Uterus (tissue), 3 donors: ENCODE measurements at regions not wholly inside any gene's neighbourhood (a gene's known extent, or its start where the extent isn't known, plus 50 kb on each side); places are given as distances from the start of the nearest gene placed in this dataset.

Experiments used
- DNase-seq, 2 donors: peaks; one replicate each; pipeline ENCODE4 v3.0.0-alpha.2; 2019 to 2020
- H3K27ac ChIP-seq, 2 donors: fragments of 200-600 bp; sonication (generic); 1 replicate in 1 of 2; 2 replicates in 1 of 2; pipeline ENCODE4 v1.5.1; 2016 to 2018
- H3K27me3 ChIP-seq, 2 donors: fragments of 200-600 bp; sonication (generic); one replicate each; pipeline ENCODE4 v1.5.1; 2018 to 2019; ENCODE audit warnings: control low read depth in 1 of 2
- H3K36me3 ChIP-seq, 2 donors: fragments of 200-600 bp; sonication (generic); one replicate each; pipeline ENCODE4 v1.5.1; 2019; ENCODE audit warnings: control low read depth in 1 of 2
- H3K4me1 ChIP-seq, 2 donors: fragments of 200-600 bp; sonication (generic); one replicate each; pipeline ENCODE4 v1.5.1; 2018 to 2019; ENCODE audit warnings: control low read depth in 1 of 2
- H3K4me3 ChIP-seq, 2 donors: fragments of 200-600 bp; sonication (generic); 1 replicate in 1 of 2; 2 replicates in 1 of 2; pipeline ENCODE4 v1.5.1; 2018 to 2019; ENCODE audit warnings: mild to moderate bottlenecking in 1 of 2
- H3K9me3 ChIP-seq, 2 donors: fragments of 200-600 bp; sonication (generic); one replicate each; pipeline ENCODE4 v1.5.1; 2019; ENCODE audit warnings: control low read depth in 1 of 2
- POLR2A ChIP-seq, 2 donors: fragments of 450-650 bp; IDR thresholded peaks; one replicate each; pipeline ENCODE4 v1.6.1; 2016; ENCODE audit warnings: antibody characterized with exemption in 2 of 2, mild to moderate bottlenecking in 1 of 2, moderate library complexity in 1 of 2
- intact Hi-C: fragments of 100-400 bp; cut with DNase I; formaldehyde crosslinking; loops from one replicate; pipeline ENCODE4 v1.15.1; 2023; ENCODE audit warnings: low total_unique reads
- TF ChIP-seq, protein P1 (sequence below), 4 experiments: fragments of 200-600 bp in 2 of 4; fragments of 450-650 bp in 2 of 4; sonication (generic) in 2 of 4; IDR thresholded peaks; one replicate each; pipeline ENCODE4 v1.5.1; 2016 to 2019; ENCODE audit warnings: antibody characterized with exemption in 4 of 4, mild to moderate bottlenecking in 2 of 4, moderate library complexity in 1 of 4
- donor health status: DM: yes; HTN: yes; CAD: no.

DNA sequence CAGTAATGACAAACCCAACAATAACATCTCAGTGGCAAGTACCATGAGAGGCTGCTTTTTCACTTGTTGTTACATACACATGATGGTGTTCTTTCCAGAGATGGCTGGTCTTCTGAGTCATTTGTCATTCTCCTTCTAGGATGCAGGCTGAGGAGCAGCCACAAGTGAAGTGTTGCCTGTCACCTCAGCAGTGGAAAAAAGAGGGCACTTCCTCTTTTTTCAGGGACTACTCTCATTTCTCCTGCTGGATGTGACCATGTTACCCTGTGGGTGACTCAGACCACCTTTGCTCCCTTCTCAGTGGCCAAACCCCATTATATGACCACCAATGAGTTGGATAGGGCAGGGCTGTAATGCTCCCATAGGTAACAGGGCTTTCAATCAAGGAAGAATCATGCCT, 587.0 kb upstream of the ADAMTS16 start:
- TF ChIP-seq, protein P1, sequence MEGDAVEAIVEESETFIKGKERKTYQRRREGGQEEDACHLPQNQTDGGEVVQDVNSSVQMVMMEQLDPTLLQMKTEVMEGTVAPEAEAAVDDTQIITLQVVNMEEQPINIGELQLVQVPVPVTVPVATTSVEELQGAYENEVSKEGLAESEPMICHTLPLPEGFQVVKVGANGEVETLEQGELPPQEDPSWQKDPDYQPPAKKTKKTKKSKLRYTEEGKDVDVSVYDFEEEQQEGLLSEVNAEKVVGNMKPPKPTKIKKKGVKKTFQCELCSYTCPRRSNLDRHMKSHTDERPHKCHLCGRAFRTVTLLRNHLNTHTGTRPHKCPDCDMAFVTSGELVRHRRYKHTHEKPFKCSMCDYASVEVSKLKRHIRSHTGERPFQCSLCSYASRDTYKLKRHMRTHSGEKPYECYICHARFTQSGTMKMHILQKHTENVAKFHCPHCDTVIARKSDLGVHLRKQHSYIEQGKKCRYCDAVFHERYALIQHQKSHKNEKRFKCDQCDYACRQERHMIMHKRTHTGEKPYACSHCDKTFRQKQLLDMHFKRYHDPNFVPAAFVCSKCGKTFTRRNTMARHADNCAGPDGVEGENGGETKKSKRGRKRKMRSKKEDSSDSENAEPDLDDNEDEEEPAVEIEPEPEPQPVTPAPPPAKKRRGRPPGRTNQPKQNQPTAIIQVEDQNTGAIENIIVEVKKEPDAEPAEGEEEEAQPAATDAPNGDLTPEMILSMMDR (IDR thresholded peaks at IDR 0.05), result no peak
- no peak for TF ChIP-seq POLR2A (IDR thresholded peaks at IDR 0.05)
- H3K9me3 ChIP-seq, result no peaks in the 10 kb centered on the region
- no peaks in the 10 kb centered on the region for H3K36me3 ChIP-seq

GRCh38 chr5:4553978-4554377, 586.2 kb upstream of the ADAMTS16 start:
- no peak for DNase-seq
- Histone ChIP-seq H3K27me3 (no peaks in the 10 kb centered on the region), H3K27ac (no peak overlapping the region), H3K9me3 (no peaks in the 10 kb centered on the region), H3K36me3 (no peaks in the 10 kb centered on the region), H3K4me3 (no peak overlapping the region), H3K4me1 (no peaks in the 10 kb centered on the region)
- intact Hi-C loops, result no loop called here
- TF ChIP-seq POLR2A (IDR thresholded peaks at IDR 0.05), result no peak
- TF ChIP-seq, protein P1 (IDR thresholded peaks at IDR 0.05), result no peak

More for the DNA sequence above, 587.0 kb upstream of the ADAMTS16 start:
- H3K27me3 ChIP-seq, result no peaks in the 10 kb centered on the region
- H3K4me3 ChIP-seq, result no peak overlapping the region
- H3K4me1 ChIP-seq, result no peaks in the 10 kb centered on the region
- no peak overlapping the region for H3K27ac ChIP-seq
- no peak for DNase-seq
- intact Hi-C loops, result no loop called here

DNA sequence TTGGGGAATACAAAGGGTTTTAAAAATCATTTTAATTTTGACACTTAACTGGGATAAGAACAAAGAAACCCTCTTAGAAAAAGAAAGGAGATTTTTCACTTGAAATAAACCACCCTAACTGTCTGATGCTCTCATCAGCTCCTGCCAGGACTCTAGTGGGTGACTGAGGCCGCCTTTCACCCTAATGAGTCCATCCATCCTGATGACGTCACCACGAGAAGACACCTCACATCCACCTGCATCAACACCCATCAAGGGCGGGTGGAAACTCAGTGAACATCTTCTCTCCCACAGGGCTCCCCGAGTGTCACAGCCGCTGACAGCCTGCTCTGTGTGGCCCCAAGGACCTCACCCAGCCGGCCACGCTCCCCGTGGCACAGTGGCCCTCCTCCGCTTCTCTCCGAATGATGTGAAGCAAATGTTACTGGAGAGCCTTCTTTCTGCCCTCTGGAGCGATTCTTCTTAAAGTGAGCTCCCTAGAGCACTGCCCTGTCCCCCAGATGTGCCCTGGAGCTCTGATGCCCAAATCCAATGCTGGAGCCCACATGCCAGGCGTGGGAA, 584.3 kb upstream of the ADAMTS16 start:
- no peak overlapping the region for H3K4me3 ChIP-seq
- no peak for TF ChIP-seq POLR2A (IDR thresholded peaks at IDR 0.05)
- TF ChIP-seq, protein P1 (IDR thresholded peaks at IDR 0.05), result no peak
- no peaks in the 10 kb centered on the region for H3K9me3 ChIP-seq
- intact Hi-C loops, result no loop called here
- DNase-seq, result no peak
- H3K4me1 ChIP-seq, result no peaks in the 10 kb centered on the region
- no peaks in the 10 kb centered on the region for H3K36me3 ChIP-seq
- H3K27me3 ChIP-seq, result no peaks in the 10 kb centered on the region
- H3K27ac ChIP-seq, result no peak overlapping the region

DNA sequence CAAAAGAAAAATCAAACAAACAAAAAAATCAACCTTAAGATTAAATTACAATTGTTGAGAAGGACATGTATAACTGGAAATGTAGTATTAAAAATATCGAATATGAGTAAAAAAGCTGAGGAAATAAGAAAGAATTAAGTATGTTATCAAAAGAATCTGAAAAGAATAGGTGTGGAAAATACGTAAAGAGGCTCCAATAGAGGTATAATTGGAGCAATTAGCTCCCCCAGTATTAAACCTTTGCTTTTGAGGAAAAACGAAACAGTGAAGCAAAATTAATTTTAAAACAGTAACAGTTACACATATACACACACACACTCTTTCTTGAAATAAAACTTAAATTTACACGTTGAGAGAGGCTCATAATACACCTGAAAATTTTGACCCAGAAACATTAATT, 578.7 kb upstream of the ADAMTS16 start:
- intact Hi-C loops, result no loop called here
- Histone ChIP-seq H3K4me1 (no peaks in the 10 kb centered on the region), H3K36me3 (no peaks in the 10 kb centered on the region), H3K9me3 (no peaks in the 10 kb centered on the region), H3K27me3 (no peaks in the 10 kb centered on the region), H3K27ac (no peak overlapping the region), H3K4me3 (no peak overlapping the region)
- no peak for DNase-seq
- TF ChIP-seq POLR2A (IDR thresholded peaks at IDR 0.05), result no peak
- TF ChIP-seq, protein P1 (IDR thresholded peaks at IDR 0.05), result no peak

DNA sequence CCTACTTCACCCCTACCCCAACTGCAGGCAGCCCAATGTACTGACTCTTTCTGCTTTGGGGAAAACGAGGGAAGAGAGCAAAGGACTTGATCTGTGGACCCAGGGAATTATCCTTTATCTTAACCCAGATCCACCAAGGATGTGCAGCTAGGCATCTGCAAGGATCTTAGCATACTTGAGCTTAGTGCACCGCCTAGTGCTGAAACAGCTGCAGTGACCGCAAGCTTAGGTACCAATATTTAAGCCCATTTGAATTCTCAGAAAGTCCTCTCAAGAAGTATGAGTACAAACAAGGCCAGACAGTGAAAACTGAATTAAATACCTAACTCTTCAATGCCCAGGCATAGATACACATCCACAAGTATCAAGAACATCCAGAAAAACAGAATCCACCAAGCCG, 576.7 kb upstream of the ADAMTS16 start:
- no peak for DNase-seq
- no peaks in the 10 kb centered on the region for H3K36me3 ChIP-seq
- no peaks in the 10 kb centered on the region for H3K27me3 ChIP-seq
- intact Hi-C loops, result no loop called here
- no peaks in the 10 kb centered on the region for H3K4me1 ChIP-seq
- H3K9me3 ChIP-seq, result no peaks in the 10 kb centered on the region
- H3K4me3 ChIP-seq, result no peak overlapping the region
- TF ChIP-seq, protein P1 (IDR thresholded peaks at IDR 0.05), result no peak
- TF ChIP-seq POLR2A (IDR thresholded peaks at IDR 0.05), result no peak
- no peak overlapping the region for H3K27ac ChIP-seq
